GM20000 (cell line): ENCODE measurements at regions not wholly inside any gene's neighbourhood (a gene's known extent, or its start where the extent isn't known, plus 50 kb on each side); places are given as distances from the start of the nearest gene placed in this dataset.

Experiments
- DNase-seq: peaks from one replicate; pipeline ENCODE4 v3.0.0; 2012; ENCODE audit warnings: low spot score
- CTCF ChIP-seq: IDR thresholded peaks from 2 replicates; pipeline ENCODE4 v1.5.1; 2012; ENCODE audit warnings: mild to moderate bottlenecking, control low read depth; ENCODE audit errors: extremely low read depth, missing control alignments

GRCh38 chr7:51757960-51758359 lies 441.4 kb upstream of the COBL start:
- DNase-seq, result no peak
- TF ChIP-seq CTCF, result no peak

DNA sequence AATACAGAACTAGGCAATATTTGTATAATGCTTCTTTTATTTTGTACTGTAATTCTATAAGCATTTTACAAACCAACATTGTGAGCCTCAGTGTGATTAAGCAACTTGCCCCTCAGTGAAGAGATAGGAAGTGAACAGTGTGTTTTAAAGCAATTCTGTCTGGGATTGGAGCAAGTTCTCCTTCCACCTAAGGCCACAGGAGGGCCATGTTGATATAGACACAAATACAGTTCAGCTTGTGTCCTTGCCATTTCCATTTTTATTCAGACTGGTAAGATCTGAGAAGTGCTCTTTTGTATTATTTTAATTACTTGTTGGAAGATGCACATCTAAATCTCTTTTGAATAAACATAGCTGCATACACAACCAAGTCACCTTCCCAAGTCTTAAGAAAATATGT lies 416.3 kb upstream of the COBL start:
- no peak for DNase-seq
- TF ChIP-seq CTCF, result no peak

- no peak for TF ChIP-seq CTCF
- DNase-seq, result no peak
These were observed 415.5 kb upstream of the COBL start for GRCh38 chr7:51732116-51732515.

DNA sequence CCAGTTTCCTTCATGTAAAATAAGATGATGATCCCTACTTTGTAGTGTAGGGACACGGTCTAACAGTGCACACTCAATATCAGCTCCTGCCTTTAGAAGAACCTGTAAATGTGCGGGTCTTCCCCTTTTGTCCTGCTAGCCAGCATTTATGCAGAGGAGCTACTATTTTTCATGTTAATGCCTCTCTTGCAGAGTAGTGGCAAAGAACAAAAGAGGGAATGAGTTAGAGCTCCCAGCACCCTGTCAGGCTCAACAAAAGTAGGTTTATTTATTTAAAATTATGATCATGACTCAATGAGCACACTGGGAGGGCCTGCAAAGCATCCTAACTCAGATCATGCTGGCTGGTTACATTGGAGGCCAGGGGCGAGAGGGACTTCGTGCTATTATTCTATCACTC lies 414.5 kb upstream of the COBL start:
- no peak for TF ChIP-seq CTCF
- no peak for DNase-seq

DNA sequence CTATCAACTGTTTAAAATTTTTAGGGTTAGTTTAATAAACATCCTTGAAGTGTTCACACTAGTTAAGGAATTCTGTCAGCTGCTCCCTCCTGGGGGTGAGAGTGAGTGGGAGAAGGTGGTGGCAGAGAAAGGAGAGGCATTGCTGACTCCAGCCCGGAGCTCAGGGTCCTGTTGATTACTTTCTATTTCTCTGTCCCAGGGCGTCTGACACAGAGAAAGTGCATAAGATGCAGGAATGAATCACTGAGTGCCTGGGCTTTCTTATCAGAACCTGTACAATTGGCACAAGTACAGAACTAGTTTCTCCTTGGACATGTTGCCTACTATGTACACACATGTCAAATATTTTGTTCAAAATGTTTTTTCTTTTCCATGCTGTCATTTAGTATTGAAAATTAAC lies 410.8 kb upstream of the COBL start:
- no peak for DNase-seq
- TF ChIP-seq CTCF, result no peak

- TF ChIP-seq CTCF, result no peak
- DNase-seq, result no peak
These were observed 390.2 kb upstream of the COBL start for GRCh38 chr7:51706851-51707250.

GRCh38 chr7:51705701-51706100 lies 389.1 kb upstream of the COBL start:
- no peak for DNase-seq
- no peak for TF ChIP-seq CTCF

- DNase-seq, result no peak
- TF ChIP-seq CTCF, result no peak
These were observed 386.1 kb upstream of the COBL start for GRCh38 chr7:51702673-51703072.
